ENCODE measurements at regions not wholly inside any gene's neighbourhood (a gene's known extent, or its start where the extent isn't known, plus 50 kb on each side); places are given as distances from the start of the nearest gene placed in this dataset.

- no peak for TF ChIP-seq CTCF (IDR thresholded peaks at IDR 0.05; ENCODE audit: unreplicated experiment)
- DNase-seq, result no peak
- Mint-ChIP-seq H3K4me3 (ENCODE audit: low read depth, unreplicated experiment) (no peak overlapping the region), H3K27me3 (ENCODE audit: unreplicated experiment) (no peaks in the 10 kb centered on the region), H3K9me3 (ENCODE audit: low read depth, unreplicated experiment) (peaks cover 9% of the 10 kb centered on the region), H3K4me1 (ENCODE audit: low read depth, unreplicated experiment) (no peaks in the 10 kb centered on the region), H3K27ac (ENCODE audit: unreplicated experiment) (no peak overlapping the region), H3K36me3 (ENCODE audit: insufficient read depth, unreplicated experiment) (no peaks in the 10 kb centered on the region)
- intact Hi-C loops (cut with micrococcal nuclease; ENCODE audit: unreplicated experiment), result no loop called here
- no TSS peak for BruUV-seq (replicated peaks)
- CTCF ChIA-PET, result no interaction called here
Observed at GRCh38 chr5:144659634-144660227, 489.1 kb downstream of the KCTD16 start.

GRCh38 chr5:144644317-144644716 is 473.6 kb downstream of the KCTD16 start:
- intact Hi-C loops (cut with micrococcal nuclease; ENCODE audit: unreplicated experiment), result no loop called here
- Mint-ChIP-seq H3K36me3 (ENCODE audit: insufficient read depth, unreplicated experiment) (no peaks in the 10 kb centered on the region), H3K4me1 (ENCODE audit: low read depth, unreplicated experiment) (no peaks in the 10 kb centered on the region), H3K27me3 (ENCODE audit: unreplicated experiment) (no peaks in the 10 kb centered on the region), H3K9me3 (ENCODE audit: low read depth, unreplicated experiment) (peaks cover 19% of the 10 kb centered on the region), H3K27ac (ENCODE audit: unreplicated experiment) (no peak overlapping the region), H3K4me3 (ENCODE audit: low read depth, unreplicated experiment) (no peak overlapping the region)
- no peak for TF ChIP-seq CTCF (IDR thresholded peaks at IDR 0.05; ENCODE audit: unreplicated experiment)
- BruUV-seq (replicated peaks), result no TSS peak
- CTCF ChIA-PET, result no interaction called here
- no peak for DNase-seq

- TF ChIP-seq CTCF (IDR thresholded peaks at IDR 0.05; ENCODE audit: unreplicated experiment), result no peak
- Mint-ChIP-seq H3K4me1 (ENCODE audit: low read depth, unreplicated experiment) (no peaks in the 10 kb centered on the region), H3K27ac (ENCODE audit: unreplicated experiment) (no peak overlapping the region), H3K4me3 (ENCODE audit: low read depth, unreplicated experiment) (no peak overlapping the region), H3K27me3 (ENCODE audit: unreplicated experiment) (no peaks in the 10 kb centered on the region), H3K9me3 (ENCODE audit: low read depth, unreplicated experiment) (peaks cover 17% of the 10 kb centered on the region), H3K36me3 (ENCODE audit: insufficient read depth, unreplicated experiment) (no peaks in the 10 kb centered on the region)
- intact Hi-C loops (cut with micrococcal nuclease; ENCODE audit: unreplicated experiment), result no loop called here
- CTCF ChIA-PET, result no interaction called here
- DNase-seq, result no peak
- BruUV-seq (replicated peaks), result no TSS peak
Observed at GRCh38 chr5:144638787-144639186, 468.1 kb downstream of the KCTD16 start.

- Mint-ChIP-seq H3K4me3 (ENCODE audit: low read depth, unreplicated experiment) (no peak overlapping the region), H3K9me3 (ENCODE audit: low read depth, unreplicated experiment) (peaks cover 19% of the 10 kb centered on the region), H3K4me1 (ENCODE audit: low read depth, unreplicated experiment) (no peaks in the 10 kb centered on the region), H3K27me3 (ENCODE audit: unreplicated experiment) (no peaks in the 10 kb centered on the region), H3K36me3 (ENCODE audit: insufficient read depth, unreplicated experiment) (no peaks in the 10 kb centered on the region), H3K27ac (ENCODE audit: unreplicated experiment) (no peak overlapping the region)
- TF ChIP-seq CTCF (IDR thresholded peaks at IDR 0.05; ENCODE audit: unreplicated experiment), result no peak
- intact Hi-C loops (cut with micrococcal nuclease; ENCODE audit: unreplicated experiment), result no loop called here
- no TSS peak for BruUV-seq (replicated peaks)
- CTCF ChIA-PET, result no interaction called here
- no peak for DNase-seq
Observed at GRCh38 chr5:144634138-144634537, 463.5 kb downstream of the KCTD16 start.
